ENCODE measurements at regions not wholly inside any gene's neighbourhood (a gene's known extent, or its start where the extent isn't known, plus 50 kb on each side); places are given as distances from the start of the nearest gene placed in this dataset.

GRCh38 chr2:134150760-134151159 is 103.1 kb upstream of the MGAT5 start:
- no peaks in the 10 kb centered on the region for H3K9me3 ChIP-seq (replicated peaks; ENCODE audit: control insufficient read depth, insufficient read depth, low read length)
- CTCF ChIA-PET, result no interaction called here
- H3K36me3 ChIP-seq (ENCODE audit: control insufficient read depth in 2 of 2, insufficient read depth in 2 of 2, low read length in 1 of 2), result peaks cover 0 to 2% of the 10 kb centered on the region in 2 experiments; a peak in 2 of 4 replicates
- no peak for ATAC-seq
- peaks cover 75% of the 10 kb centered on the region for H3K79me2 ChIP-seq (ENCODE audit: control insufficient read depth, insufficient read depth, low read length)
- H3K4me2 ChIP-seq (ENCODE audit: control insufficient read depth, insufficient read depth), result no peak overlapping the region
- POLR2A ChIA-PET, result no interaction called here
- SMC1A ChIA-PET (ENCODE audit: uncharacterized antibody, unreplicated experiment), result no interaction called here
- H4K20me1 ChIP-seq (ENCODE audit: control insufficient read depth, insufficient read depth), result peaks cover 4% of the 10 kb centered on the region; the same call in 1 of the 2 replicates
- H3K4me3 ChIP-seq, result no peak overlapping the region
- H3K27ac ChIP-seq (ENCODE audit: control insufficient read depth, insufficient read depth), result no peak overlapping the region
- RAD21 ChIA-PET (ENCODE audit: unreplicated experiment), result no interaction called here
- H3K27me3 ChIP-seq (replicated peaks in 1 of 2; ENCODE audit: control insufficient read depth in 2 of 2, insufficient read depth in 2 of 2, low read length in 1 of 2), result no peaks in the 10 kb centered on the region
- H3K9ac ChIP-seq (ENCODE audit: control insufficient read depth, insufficient read depth, low read length), result no peak overlapping the region
- no peak for FAIRE-seq
- H2AFZ ChIP-seq (ENCODE audit: control insufficient read depth, low read depth, low read length), result no peak overlapping the region
- intact Hi-C loops (cut with micrococcal nuclease; ENCODE audit: unreplicated experiment), result no loop called here
- no peak for DNase-seq (ENCODE audit: low read depth, low spot score)
- WGBS (ENCODE audit: insufficient coverage, insufficient replicate concordance, low lambda C conversion rate, missing lambda C conversion rate), result 100% methylated on average over 3 of the region's 3 CpGs
- in situ Hi-C loops (cut with MboI), result no loop called here
- no TSS peak for BruUV-seq (replicated peaks)
- peaks cover 54% of the 10 kb centered on the region for H3K4me1 ChIP-seq (ENCODE audit: control insufficient read depth, insufficient read depth, low read length)
- TF ChIP-seq E4F1 (IDR thresholded peaks at IDR 0.05; ENCODE audit: borderline replicate concordance, partially characterized antibody) (no peak), IKZF2 (IDR thresholded peaks at IDR 0.05) (no peak), CREB1 (IDR thresholded peaks at IDR 0.05; ENCODE audit: low read depth) (no peak), ZNF592 (IDR thresholded peaks at IDR 0.05) (no peak), BHLHE40 (IDR thresholded peaks at IDR 0.05; ENCODE audit: borderline replicate concordance in 1 of 2, low read depth in 2 of 2, low read length in 1 of 2) (no peak), SRF (IDR thresholded peaks at IDR 0.05; ENCODE audit: low read depth in 2 of 2, low read length in 2 of 2) (no peak), ASH2L (IDR thresholded peaks at IDR 0.05; ENCODE audit: borderline replicate concordance, low read depth) (no peak), RUNX3 (IDR thresholded peaks at IDR 0.05; ENCODE audit: low read length) (no peak), HSF1 (IDR thresholded peaks at IDR 0.05; ENCODE audit: low read depth, low read length) (no peak), PKNOX1 (IDR thresholded peaks at IDR 0.05) (no peak), HDGF (IDR thresholded peaks at IDR 0.05) (no peak), KDM1A (IDR thresholded peaks at IDR 0.05; ENCODE audit: borderline replicate concordance) (no peak), RELB (IDR thresholded peaks at IDR 0.05; ENCODE audit: low read depth) (no peak), NR2F1 (conservative IDR thresholded peaks at IDR 0.05) (no peak)

Data from GM12878 (cell line).